K562 (cell line): ENCODE measurements at regions not wholly inside any gene's neighbourhood (a gene's known extent, or its start where the extent isn't known, plus 50 kb on each side); places are given as distances from the start of the nearest gene placed in this dataset.

Experiments
- BRD9 ChIP-seq: fragments of 450-650 bp; IDR thresholded peaks from 2 replicates; pipeline ENCODE4 v1.6.1; 2018; ENCODE audit warnings: low read depth; ENCODE audit not compliant: partially characterized antibody
- CREB5 ChIP-seq: fragments of 250-450 bp; sonication (Bioruptor Pico); IDR thresholded peaks from 2 replicates; pipeline ENCODE4 v1.5.0; 2020; ENCODE audit warnings: mild to moderate bottlenecking
- DEAF1 ChIP-seq: fragments of 450-650 bp; formaldehyde crosslinking; IDR thresholded peaks from 2 replicates; pipeline ENCODE4 v1.4.0; 2020; ENCODE audit warnings: mild to moderate bottlenecking, moderate library complexity
- EP300 ChIP-seq: IDR thresholded peaks from 2 replicates; pipeline ENCODE4 v1.6.1; 2012; ENCODE audit warnings: low read length, improper control_type of control experiment
- FUS ChIP-seq: fragments of 200-400 bp; formaldehyde crosslinking; optimal IDR thresholded peaks from 2 replicates; pipeline ENCODE3; 2017; ENCODE audit warnings: low read depth, low read length
- KAT2B ChIP-seq: IDR thresholded peaks from one replicate; pipeline ENCODE4 v1.6.1; 2012; ENCODE audit warnings: low read depth, mild to moderate bottlenecking, control low read depth, inconsistent platforms, low read length, moderate library complexity
- MTA3 ChIP-seq: fragments of 450-650 bp; formaldehyde crosslinking; IDR thresholded peaks from 2 replicates; pipeline ENCODE4 v1.6.1; 2017; ENCODE audit warnings: mild to moderate bottlenecking, borderline replicate concordance
- MYBL2 ChIP-seq, 2 experiments: fragments of 450-650 bp in 1 of 2; sonication (generic) in 1 of 2; formaldehyde crosslinking in 1 of 2; IDR thresholded peaks; 2 replicates each; pipeline versions ENCODE4 v1.6.1 to v1.8.1; 2017 to 2022; ENCODE audit warnings: borderline replicate concordance in 1 of 2, inconsistent platforms in 1 of 2, low read depth in 1 of 2, mild to moderate bottlenecking in 1 of 2, missing genetic modification reagents in 1 of 2, moderate library complexity in 1 of 2
- MYNN ChIP-seq, 2 experiments: sonication (generic); formaldehyde crosslinking in 1 of 2; IDR thresholded peaks; 2 replicates each; pipeline versions ENCODE4 v1.5.0 to v1.6.1; 2016 to 2020; ENCODE audit warnings: antibody characterized with exemption in 1 of 2, missing genetic modification reagents in 1 of 2
- NFE2 ChIP-seq: IDR thresholded peaks from 2 replicates; pipeline ENCODE4 v1.6.1; 2014; ENCODE audit warnings: antibody characterized with exemption, low read depth
- NFE2L1 ChIP-seq: fragments of 450-650 bp; IDR thresholded peaks from 2 replicates; pipeline ENCODE4 v1.6.1; 2016; ENCODE audit warnings: missing genetic modification characterization, low read depth, mild to moderate bottlenecking, missing compliant biosample characterization, moderate library complexity, borderline replicate concordance
- NR2C2 ChIP-seq, 2 experiments: fragments of 200-800 bp in 1 of 2; sonication (Bioruptor generic) in 1 of 2; sonication (generic) in 1 of 2; formaldehyde crosslinking in 1 of 2; IDR thresholded peaks; 2 replicates each; pipeline versions ENCODE4 v1.6.1 to v1.8.0; 2016 to 2022; ENCODE audit warnings: mild to moderate bottlenecking in 1 of 2, missing compliant biosample characterization in 1 of 2, missing genetic modification characterization in 1 of 2, missing genetic modification reagents in 1 of 2
- PTBP1 ChIP-seq: fragments of 200-400 bp; formaldehyde crosslinking; IDR thresholded peaks from 2 replicates; pipeline ENCODE4 v1.6.1; 2017; ENCODE audit warnings: low read depth, low read length
- RFX1 ChIP-seq: fragments of 450-650 bp; IDR thresholded peaks from 2 replicates; pipeline ENCODE4 v1.6.1; 2016; ENCODE audit warnings: mild to moderate bottlenecking, moderate library complexity
- RNF219 ChIP-seq: fragments of 250-450 bp; sonication (Bioruptor Pico); IDR thresholded peaks from 2 replicates; pipeline ENCODE4 v1.5.0; 2022; ENCODE audit warnings: mild to moderate bottlenecking
- SLC30A9 ChIP-seq: fragments of 250-450 bp; sonication (Bioruptor Pico); IDR thresholded peaks from 2 replicates; pipeline ENCODE4 v1.8.0; 2022; ENCODE audit warnings: mild to moderate bottlenecking, moderate library complexity
- SMC3 ChIP-seq: conservative IDR thresholded peaks from 2 replicates; pipeline ENCODE4 v1.6.1; 2011; ENCODE audit warnings: low read depth, low read length, improper control_type of control experiment; ENCODE audit not compliant: insufficient read depth
- SRF ChIP-seq, 2 experiments: fragments of 250-450, 450-650 bp in 1 of 2; sonication (Bioruptor Pico) in 1 of 2; sonication (generic) in 1 of 2; formaldehyde crosslinking; IDR thresholded peaks; 2 replicates each; pipeline versions ENCODE4 v1.5.0 to v1.5.1; 2020 to 2022; ENCODE audit warnings: mild to moderate bottlenecking in 1 of 2, missing genetic modification reagents in 1 of 2
- TCFL5 ChIP-seq: fragments of 250-450 bp; sonication (Bioruptor Pico); conservative IDR thresholded peaks from 2 replicates; pipeline ENCODE4 v1.6.1; 2021; ENCODE audit warnings: mild to moderate bottlenecking, moderate library complexity, matching md5 sums
- TEAD1 ChIP-seq, 2 experiments: fragments of 450-650 bp in 1 of 2; sonication (generic) in 1 of 2; formaldehyde crosslinking; IDR thresholded peaks; 2 replicates each; pipeline versions ENCODE4 v1.4.0 to v1.8.0; 2020 to 2022; ENCODE audit warnings: mild to moderate bottlenecking in 2 of 2, missing genetic modification reagents in 1 of 2
- WHSC1 ChIP-seq: IDR thresholded peaks from one replicate; pipeline ENCODE4 v1.6.1; 2012; ENCODE audit warnings: low read length, control low read depth, inconsistent platforms
- ZNF699 ChIP-seq: fragments of 250-450 bp; sonication (Bioruptor Pico); IDR thresholded peaks from 2 replicates; pipeline ENCODE4 v1.8.0; 2021; ENCODE audit warnings: mild to moderate bottlenecking, moderate library complexity; ENCODE audit not compliant: insufficient replicate concordance
- ZNF780A ChIP-seq: fragments of 250-450 bp; sonication (Bioruptor Pico); IDR thresholded peaks from 2 replicates; pipeline ENCODE4 v1.5.0; 2021; ENCODE audit warnings: mild to moderate bottlenecking

- no peak for TF ChIP-seq MYBL2 (IDR thresholded peaks at IDR 0.05; ENCODE audit: low read depth)
- no peak for TF ChIP-seq MYBL2 (CRISPR knock-in tag; IDR thresholded peaks at IDR 0.05; ENCODE audit: borderline replicate concordance)
- no peak for TF ChIP-seq TEAD1 (CRISPR knock-in tag; IDR thresholded peaks at IDR 0.05)
- no peak for TF ChIP-seq RNF219
- TF ChIP-seq EP300: no peak
- no peak for TF ChIP-seq CREB5 (CRISPR knock-in tag)
- no peak for TF ChIP-seq NFE2L1
- TF ChIP-seq PTBP1: no peak
- TF ChIP-seq ZNF780A (CRISPR knock-in tag): no peak
- TF ChIP-seq BRD9: no peak
- no peak for TF ChIP-seq TCFL5 (CRISPR knock-in tag)
- no peak for TF ChIP-seq RFX1
- no peak for TF ChIP-seq SLC30A9
- peak; percentile 38; the same call in 1 of the 2 replicates for TF ChIP-seq DEAF1 (CRISPR knock-in tag)
- TF ChIP-seq NFE2: no peak
- no peak for TF ChIP-seq WHSC1
- no peak for TF ChIP-seq NR2C2 (CRISPR knock-in tag; IDR thresholded peaks at IDR 0.05)
- no peak for TF ChIP-seq NR2C2 (tag; IDR thresholded peaks at IDR 0.05)
- no peak for TF ChIP-seq KAT2B
- no peak for TF ChIP-seq MTA3
- peak; percentile 59 for TF ChIP-seq SMC3
- no peak for TF ChIP-seq FUS
- TF ChIP-seq SRF (CRISPR knock-in tag; IDR thresholded peaks at IDR 0.05): peak in 1 of 2 experiments; percentile 81; a peak in 1 of 4 replicates
- TF ChIP-seq ZNF699: no peak
- no peak for TF ChIP-seq MYNN (IDR thresholded peaks at IDR 0.05)
- TF ChIP-seq MYNN (CRISPR knock-in tag; IDR thresholded peaks at IDR 0.05): no peak
These were observed 62.2 kb upstream of the PMAIP1 start (continued) for GRCh38 chr18:59837586-59837985.
